22Rv1 (cell line): ENCODE measurements at regions not wholly inside any gene's neighbourhood (a gene's known extent, or its start where the extent isn't known, plus 50 kb on each side); places are given as distances from the start of the nearest gene placed in this dataset.

Experiments
- CTCF ChIP-seq: fragments of 450-650 bp; IDR thresholded peaks from 2 replicates; pipeline ENCODE4 v1.5.1; 2017; ENCODE audit warnings: mild to moderate bottlenecking
- ZFX ChIP-seq: fragments of 450-650 bp; IDR thresholded peaks from 2 replicates; pipeline ENCODE4 v1.6.1; 2017; ENCODE audit warnings: antibody characterized with exemption, borderline replicate concordance

DNA sequence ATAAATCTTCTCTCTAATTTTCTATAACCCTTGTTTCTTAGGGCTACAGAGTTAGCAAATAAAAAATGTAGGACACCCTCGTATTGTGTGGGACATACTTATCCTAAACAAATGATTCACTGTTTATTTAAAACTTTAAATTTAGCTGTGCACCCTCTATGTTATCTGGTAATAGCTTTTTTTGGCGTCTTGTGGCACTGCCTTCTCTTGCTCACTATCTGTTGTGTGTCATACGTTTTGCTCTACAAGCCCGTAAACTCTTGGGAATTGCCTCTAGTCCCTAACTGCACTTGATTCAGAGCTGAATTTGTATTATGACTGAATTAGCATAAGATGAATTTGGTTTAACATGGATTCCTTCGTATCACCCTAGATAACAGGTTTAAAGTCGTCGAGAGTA lies 144.3 kb upstream of the MYOCD start:
- TF ChIP-seq CTCF (no peak), ZFX (no peak)
